Ascending aorta (tissue), 2 donors: ENCODE measurements at regions not wholly inside any gene's neighbourhood (a gene's known extent, or its start where the extent isn't known, plus 50 kb on each side); places are given as distances from the start of the nearest gene placed in this dataset.

Source experiments
- DNase-seq, 2 donors: peaks; one replicate each; pipeline ENCODE4 v3.0.0-alpha.2; 2019; ENCODE audit warnings: low spot score in 2 of 2
- H3K27ac ChIP-seq, 2 donors: fragments of 200-600 bp; sonication (generic); one replicate each; pipeline ENCODE4 v1.5.1; 2016 to 2017; ENCODE audit warnings: mild to moderate bottlenecking in 1 of 2
- H3K27me3 ChIP-seq: fragments of 200-600 bp; sonication (generic); one replicate; pipeline ENCODE4 v1.5.1; 2017
- H3K36me3 ChIP-seq, 2 donors: fragments of 200-600 bp; sonication (generic); one replicate each; pipeline ENCODE4 v1.5.1; 2016
- H3K4me1 ChIP-seq, 2 donors: fragments of 200-600 bp; sonication (generic); one replicate each; pipeline ENCODE4 v1.5.1; 2016 to 2017; ENCODE audit warnings: mild to moderate bottlenecking in 1 of 2
- H3K4me3 ChIP-seq, 2 donors: fragments of 200-600 bp; sonication (generic); one replicate each; pipeline ENCODE4 v1.5.1; 2016 to 2017; ENCODE audit warnings: mild to moderate bottlenecking in 1 of 2
- H3K9me3 ChIP-seq, 2 donors: fragments of 200-600 bp; sonication (generic); one replicate each; pipeline ENCODE4 v1.5.1; 2016
- intact Hi-C: fragments of 100-400 bp; cut with DNase I; formaldehyde crosslinking; loops from one replicate; pipeline ENCODE4 v1.15.1; 2023
- TF ChIP-seq, protein P1 (sequence below), 3 experiments: fragments of 200-600 bp in 2 of 3; fragments of 450-650 bp in 1 of 3; sonication (generic) in 2 of 3; IDR thresholded peaks; one replicate each; pipeline ENCODE4 v1.5.1; 2016 to 2019; ENCODE audit warnings: antibody characterized with exemption in 3 of 3, mild to moderate bottlenecking in 1 of 3, moderate library complexity in 1 of 3

DNA sequence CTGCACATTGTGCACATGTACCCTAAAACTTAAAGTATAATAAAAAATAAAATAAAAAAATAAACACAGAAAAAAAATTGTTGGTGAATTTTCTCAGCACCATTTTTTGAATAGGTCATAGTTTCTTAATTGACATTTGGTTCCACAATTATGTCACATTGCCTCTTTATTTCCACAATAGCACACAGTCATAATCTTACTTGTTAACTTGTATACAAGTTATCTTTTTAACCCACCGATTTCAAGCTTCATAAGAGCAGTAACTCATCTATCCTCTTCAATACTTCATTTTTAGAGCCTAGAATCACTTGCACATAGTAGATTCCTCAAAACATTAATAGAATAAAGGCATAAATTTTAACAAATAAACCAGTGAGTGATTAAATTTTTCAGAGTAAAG lies 1425.1 kb upstream of the LRRTM3 start:
- intact Hi-C loops = no loop called here
- Histone ChIP-seq H3K36me3 (no peaks in the 10 kb centered on the region), H3K9me3 (no peaks in the 10 kb centered on the region), H3K27ac (no peak overlapping the region), H3K4me3 (no peak overlapping the region), H3K4me1 (no peaks in the 10 kb centered on the region), H3K27me3 (no peaks in the 10 kb centered on the region)
- TF ChIP-seq, protein P1, sequence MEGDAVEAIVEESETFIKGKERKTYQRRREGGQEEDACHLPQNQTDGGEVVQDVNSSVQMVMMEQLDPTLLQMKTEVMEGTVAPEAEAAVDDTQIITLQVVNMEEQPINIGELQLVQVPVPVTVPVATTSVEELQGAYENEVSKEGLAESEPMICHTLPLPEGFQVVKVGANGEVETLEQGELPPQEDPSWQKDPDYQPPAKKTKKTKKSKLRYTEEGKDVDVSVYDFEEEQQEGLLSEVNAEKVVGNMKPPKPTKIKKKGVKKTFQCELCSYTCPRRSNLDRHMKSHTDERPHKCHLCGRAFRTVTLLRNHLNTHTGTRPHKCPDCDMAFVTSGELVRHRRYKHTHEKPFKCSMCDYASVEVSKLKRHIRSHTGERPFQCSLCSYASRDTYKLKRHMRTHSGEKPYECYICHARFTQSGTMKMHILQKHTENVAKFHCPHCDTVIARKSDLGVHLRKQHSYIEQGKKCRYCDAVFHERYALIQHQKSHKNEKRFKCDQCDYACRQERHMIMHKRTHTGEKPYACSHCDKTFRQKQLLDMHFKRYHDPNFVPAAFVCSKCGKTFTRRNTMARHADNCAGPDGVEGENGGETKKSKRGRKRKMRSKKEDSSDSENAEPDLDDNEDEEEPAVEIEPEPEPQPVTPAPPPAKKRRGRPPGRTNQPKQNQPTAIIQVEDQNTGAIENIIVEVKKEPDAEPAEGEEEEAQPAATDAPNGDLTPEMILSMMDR (IDR thresholded peaks at IDR 0.05) = no peak
- DNase-seq = no peak

DNA sequence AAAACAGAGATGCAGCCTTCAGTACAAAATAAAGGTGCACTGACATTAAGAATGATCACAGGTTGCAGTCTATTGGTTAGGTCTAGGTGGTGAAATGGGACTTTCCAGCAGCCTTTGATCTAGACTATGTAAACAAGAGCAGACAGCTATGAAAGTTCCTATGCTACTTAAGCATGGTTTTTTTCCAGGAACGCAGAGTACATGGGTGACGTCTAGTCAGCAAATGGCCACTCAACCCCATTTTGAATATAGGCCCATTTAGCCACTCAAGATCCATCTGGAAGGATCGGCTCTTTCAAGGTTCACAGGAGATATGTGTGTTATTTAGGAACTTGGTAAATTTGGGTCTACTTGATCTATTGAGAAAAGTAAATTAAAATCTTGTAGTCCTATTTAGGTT lies 1424.6 kb upstream of the LRRTM3 start:
- TF ChIP-seq, protein P1 (IDR thresholded peaks at IDR 0.05) = no peak
- Histone ChIP-seq H3K4me3 (no peak overlapping the region), H3K27me3 (no peaks in the 10 kb centered on the region), H3K4me1 (no peaks in the 10 kb centered on the region), H3K9me3 (no peaks in the 10 kb centered on the region), H3K36me3 (no peaks in the 10 kb centered on the region), H3K27ac (no peak overlapping the region)
- intact Hi-C loops = no loop called here
- no peak for DNase-seq

DNA sequence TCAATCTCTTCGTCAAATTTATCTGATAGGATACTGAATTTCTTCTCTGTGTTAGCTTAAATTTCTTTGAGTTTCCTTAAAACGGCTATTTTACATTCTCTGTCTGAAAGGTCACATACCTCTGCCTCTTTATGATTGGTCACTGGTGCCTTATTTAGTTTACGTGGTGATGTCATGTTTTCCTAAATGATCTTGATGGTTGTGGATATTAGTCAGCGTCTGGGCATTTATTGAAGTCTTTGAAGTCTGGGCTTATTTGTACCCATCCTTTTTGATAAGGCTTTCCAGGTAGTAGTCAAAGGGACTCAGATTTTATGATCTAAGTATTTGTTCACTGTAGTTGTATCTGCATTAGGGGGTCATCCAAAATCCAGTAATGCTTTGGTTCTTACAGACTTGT lies 1407.5 kb upstream of the LRRTM3 start:
- no peak for DNase-seq
- Histone ChIP-seq H3K9me3 (no peaks in the 10 kb centered on the region), H3K27ac (no peak overlapping the region), H3K4me3 (no peak overlapping the region), H3K27me3 (no peaks in the 10 kb centered on the region), H3K4me1 (no peaks in the 10 kb centered on the region), H3K36me3 (no peaks in the 10 kb centered on the region)
- TF ChIP-seq, protein P1 (IDR thresholded peaks at IDR 0.05) = no peak
- intact Hi-C loops = no loop called here

DNA sequence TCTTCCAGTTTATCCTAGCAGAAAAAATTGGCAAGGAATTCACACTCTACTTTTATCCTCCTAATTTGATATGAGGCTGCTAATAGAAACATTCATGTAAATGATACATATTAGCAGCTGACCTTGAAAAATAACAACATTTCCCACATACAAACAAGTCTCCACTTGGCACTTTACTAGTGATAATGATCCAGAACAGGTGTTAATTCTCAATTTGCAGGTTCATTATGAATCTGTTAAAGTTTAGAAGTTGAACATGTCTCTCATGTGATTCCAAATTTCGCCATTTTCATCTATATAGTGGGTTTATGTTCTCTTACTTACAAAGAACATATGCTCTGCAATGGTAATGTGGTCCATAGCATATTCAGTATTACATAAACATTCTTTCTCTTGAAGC lies 1396.8 kb upstream of the LRRTM3 start:
- H3K27ac ChIP-seq = no peak overlapping the region
- TF ChIP-seq, protein P1 (IDR thresholded peaks at IDR 0.05) = no peak
- no peaks in the 10 kb centered on the region for H3K4me1 ChIP-seq
- no peak overlapping the region for H3K4me3 ChIP-seq
- intact Hi-C loops = no loop called here
- H3K27me3 ChIP-seq = no peaks in the 10 kb centered on the region
- H3K36me3 ChIP-seq = no peaks in the 10 kb centered on the region
- DNase-seq = no peak
- H3K9me3 ChIP-seq = no peaks in the 10 kb centered on the region

DNA sequence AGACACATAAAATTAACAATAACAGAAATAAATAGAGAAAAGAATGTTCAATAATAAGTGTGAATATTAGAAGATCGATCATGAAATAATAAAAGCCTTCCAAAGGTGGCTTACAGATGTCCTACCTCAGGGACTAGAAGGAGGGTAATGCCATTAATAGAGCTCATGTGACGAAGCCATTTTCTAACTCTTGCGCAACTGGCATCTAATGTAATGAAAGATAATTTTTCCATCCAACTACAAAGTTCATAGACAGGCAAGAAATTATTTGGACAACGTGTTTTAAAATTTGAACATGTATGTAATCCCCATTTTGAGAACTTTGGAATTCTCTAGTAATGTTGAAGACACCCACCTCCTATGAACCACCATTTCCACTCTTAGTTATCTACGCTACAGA lies 1394.3 kb upstream of the LRRTM3 start:
- intact Hi-C loops = no loop called here
- Histone ChIP-seq H3K4me3 (no peak overlapping the region), H3K27ac (no peak overlapping the region), H3K9me3 (no peaks in the 10 kb centered on the region), H3K4me1 (no peaks in the 10 kb centered on the region), H3K27me3 (no peaks in the 10 kb centered on the region), H3K36me3 (no peaks in the 10 kb centered on the region)
- no peak for DNase-seq
- TF ChIP-seq, protein P1 (IDR thresholded peaks at IDR 0.05) = no peak

DNA sequence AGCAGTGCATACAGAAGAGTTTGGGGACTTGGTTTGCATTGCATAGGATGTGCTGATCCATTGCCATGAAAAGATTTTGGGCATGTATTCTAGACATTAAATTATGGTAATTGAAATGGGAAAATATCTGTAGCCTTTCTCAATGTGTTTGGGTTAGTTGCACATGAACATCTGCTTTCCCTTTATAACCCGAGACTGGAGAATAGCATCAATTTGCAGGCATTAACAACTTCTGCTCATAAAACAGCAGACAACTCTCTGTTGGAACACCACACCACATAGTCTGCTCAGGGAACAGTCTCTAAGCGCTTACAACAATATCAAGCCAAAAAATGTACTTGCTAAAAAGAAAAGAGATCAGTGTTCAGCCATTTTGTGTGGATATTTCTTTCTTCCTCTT lies 1391.1 kb upstream of the LRRTM3 start:
- Histone ChIP-seq H3K4me1 (no peaks in the 10 kb centered on the region), H3K9me3 (no peaks in the 10 kb centered on the region), H3K36me3 (no peaks in the 10 kb centered on the region), H3K4me3 (no peak overlapping the region), H3K27me3 (no peaks in the 10 kb centered on the region), H3K27ac (no peak overlapping the region)
- intact Hi-C loops = no loop called here
- TF ChIP-seq, protein P1 (IDR thresholded peaks at IDR 0.05) = no peak
- DNase-seq = no peak
